ENCODE measurements at regions not wholly inside any gene's neighbourhood (a gene's known extent, or its start where the extent isn't known, plus 50 kb on each side); places are given as distances from the start of the nearest gene placed in this dataset.

GRCh38 chr16:48084826-48085225 lies 71.0 kb downstream of the ABCC12 start:
- TF ChIP-seq CTCF (IDR thresholded peaks at IDR 0.05 in 4 of 5, conservative IDR thresholded peaks at IDR 0.05 in 1 of 5) (no peak), POLR2A (IDR thresholded peaks at IDR 0.05) (no peak)

All from gastrocnemius medialis (tissue), 4 donors.